HAP-1 (cell line): ENCODE measurements at regions not wholly inside any gene's neighbourhood (a gene's known extent, or its start where the extent isn't known, plus 50 kb on each side); places are given as distances from the start of the nearest gene placed in this dataset.
A peak's percentile ranks its signal among the peaks of the same experiment; 100 is the strongest.

Experiments used
- DNase-seq, 2 experiments: peaks; one replicate each; pipeline ENCODE4 v3.0.0-alpha.2; 2016 to 2020; ENCODE audit warnings: low spot score in 2 of 2
- H3K27me3 ChIP-seq: fragments of 250-450 bp; sonication (Bioruptor Pico); 2 replicates; pipeline ENCODE4 v1.5.1; 2020; ENCODE audit warnings: low read depth, mild to moderate bottlenecking, moderate library complexity
- H3K36me3 ChIP-seq: fragments of 250-450 bp; sonication (Bioruptor Pico); replicated peaks from 2 replicates; pipeline ENCODE4 v1.5.1; 2020; ENCODE audit warnings: mild to moderate bottlenecking
- H3K4me1 ChIP-seq: fragments of 250-450 bp; sonication (Bioruptor Pico); 2 replicates; pipeline ENCODE4 v1.5.1; 2020; ENCODE audit warnings: mild to moderate bottlenecking
- H3K4me3 ChIP-seq: fragments of 250-450 bp; sonication (Bioruptor Pico); 2 replicates; pipeline ENCODE4 v1.5.1; 2020; ENCODE audit warnings: mild to moderate bottlenecking, moderate library complexity
- H3K9me3 ChIP-seq: fragments of 250-450 bp; sonication (Bioruptor Pico); 2 replicates; pipeline ENCODE4 v1.5.1; 2020; ENCODE audit warnings: mild to moderate bottlenecking, moderate library complexity
- in situ Hi-C: fragments of 300-500 bp; cut with MboI; formaldehyde crosslinking; loops from 3 replicates; pipeline ENCODE4 v1.14.3; 2020; ENCODE audit warnings: low sequenced_read_pairs, inconsistent platforms, mixed read lengths

- H3K27me3 ChIP-seq: no peaks in the 10 kb centered on the region
- peak in 1 of 2 experiments; percentile 51 for DNase-seq
- H3K4me1 ChIP-seq: no peaks in the 10 kb centered on the region; the same call in 1 of the 2 replicates
- in situ Hi-C loops: no loop called here
- no peaks in the 10 kb centered on the region for H3K9me3 ChIP-seq
- no peaks in the 10 kb centered on the region for H3K36me3 ChIP-seq
- H3K4me3 ChIP-seq: no peak overlapping the region
Measured at GRCh38 chr3:80285388-80285787, 517.6 kb upstream of the ROBO1 start.

- H3K27me3 ChIP-seq: no peaks in the 10 kb centered on the region
- no peaks in the 10 kb centered on the region for H3K36me3 ChIP-seq
- no peaks in the 10 kb centered on the region for H3K9me3 ChIP-seq
- H3K4me1 ChIP-seq: no peaks in the 10 kb centered on the region; the same call in 1 of the 2 replicates
- no peak for DNase-seq
- in situ Hi-C loops: no loop called here
- no peak overlapping the region for H3K4me3 ChIP-seq
Measured at GRCh38 chr3:80283783-80284182, 516.0 kb upstream of the ROBO1 start.

GRCh38 chr3:80278056-80278455 lies 510.3 kb upstream of the ROBO1 start:
- Histone ChIP-seq H3K36me3 (no peaks in the 10 kb centered on the region), H3K9me3 (no peaks in the 10 kb centered on the region), H3K27me3 (no peaks in the 10 kb centered on the region), H3K4me3 (no peak overlapping the region), H3K4me1 (no peaks in the 10 kb centered on the region)
- DNase-seq: no peak
- in situ Hi-C loops: no loop called here

GRCh38 chr3:80275120-80275519 lies 507.3 kb upstream of the ROBO1 start:
- Histone ChIP-seq H3K4me1 (no peaks in the 10 kb centered on the region), H3K4me3 (no peak overlapping the region), H3K9me3 (no peaks in the 10 kb centered on the region), H3K36me3 (no peaks in the 10 kb centered on the region), H3K27me3 (no peaks in the 10 kb centered on the region)
- DNase-seq: no peak
- in situ Hi-C loops: no loop called here

- no peak overlapping the region for H3K4me3 ChIP-seq
- H3K4me1 ChIP-seq: 0 out of 2 replicates have a peak, but pooled peaks cover 2% of the 10 kb centered on the region
- no peaks in the 10 kb centered on the region for H3K36me3 ChIP-seq
- H3K9me3 ChIP-seq: no peaks in the 10 kb centered on the region
- in situ Hi-C loops: no loop called here
- no peaks in the 10 kb centered on the region for H3K27me3 ChIP-seq
- peak; percentile 18 to 89 for DNase-seq
Measured at GRCh38 chr3:80263260-80263659, 495.5 kb upstream of the ROBO1 start.

GRCh38 chr3:80261082-80261481 lies 493.3 kb upstream of the ROBO1 start:
- Histone ChIP-seq H3K9me3 (no peaks in the 10 kb centered on the region), H3K4me3 (no peak overlapping the region), H3K4me1 (0 out of 2 replicates have a peak, but pooled peaks cover 2% of the 10 kb centered on the region), H3K27me3 (no peaks in the 10 kb centered on the region), H3K36me3 (no peaks in the 10 kb centered on the region)
- in situ Hi-C loops: no loop called here
- no peak for DNase-seq

- no peaks in the 10 kb centered on the region for H3K27me3 ChIP-seq
- in situ Hi-C loops: no loop called here
- DNase-seq: no peak
Measured at GRCh38 chr3:80259736-80260135, 491.9 kb upstream of the ROBO1 start.

GRCh38 chr3:80252113-80252512 lies 484.3 kb upstream of the ROBO1 start:
- in situ Hi-C loops: no loop called here

More at GRCh38 chr3:80259736-80260135, 491.9 kb upstream of the ROBO1 start:
- H3K9me3 ChIP-seq: no peaks in the 10 kb centered on the region
- no peak overlapping the region for H3K4me3 ChIP-seq
- no peaks in the 10 kb centered on the region for H3K36me3 ChIP-seq
- H3K4me1 ChIP-seq: 0 out of 2 replicates have a peak, but pooled peaks cover 2% of the 10 kb centered on the region

GRCh38 chr3:80247766-80248165 lies 480.0 kb upstream of the ROBO1 start:
- H3K36me3 ChIP-seq: no peaks in the 10 kb centered on the region
- no peaks in the 10 kb centered on the region for H3K27me3 ChIP-seq
- in situ Hi-C loops: no loop called here
- no peaks in the 10 kb centered on the region for H3K9me3 ChIP-seq
- H3K4me3 ChIP-seq: no peak overlapping the region
- H3K4me1 ChIP-seq: no peaks in the 10 kb centered on the region; the same call in 1 of the 2 replicates
- DNase-seq: no peak

More at GRCh38 chr3:80252113-80252512, 484.3 kb upstream of the ROBO1 start:
- Histone ChIP-seq H3K36me3 (no peaks in the 10 kb centered on the region), H3K4me3 (no peak overlapping the region), H3K4me1 (no peaks in the 10 kb centered on the region), H3K27me3 (no peaks in the 10 kb centered on the region), H3K9me3 (no peaks in the 10 kb centered on the region)
- no peak for DNase-seq

GRCh38 chr3:80244390-80244789 lies 476.6 kb upstream of the ROBO1 start:
- in situ Hi-C loops: no loop called here
- Histone ChIP-seq H3K36me3 (no peaks in the 10 kb centered on the region), H3K4me3 (no peak overlapping the region), H3K27me3 (no peaks in the 10 kb centered on the region), H3K9me3 (no peaks in the 10 kb centered on the region), H3K4me1 (no peaks in the 10 kb centered on the region; the same call in 1 of the 2 replicates)
- no peak for DNase-seq

GRCh38 chr3:80241791-80242190 lies 474.0 kb upstream of the ROBO1 start:
- peaks cover 4% of the 10 kb centered on the region for H3K4me1 ChIP-seq
- H3K27me3 ChIP-seq: no peaks in the 10 kb centered on the region
- H3K36me3 ChIP-seq: no peaks in the 10 kb centered on the region
- in situ Hi-C loops: no loop called here
- no peaks in the 10 kb centered on the region for H3K9me3 ChIP-seq
- DNase-seq: no peak
- H3K4me3 ChIP-seq: no peak overlapping the region

- no peaks in the 10 kb centered on the region for H3K36me3 ChIP-seq
- no peaks in the 10 kb centered on the region for H3K9me3 ChIP-seq
- H3K4me3 ChIP-seq: no peak overlapping the region
- H3K27me3 ChIP-seq: no peaks in the 10 kb centered on the region
- peaks cover 7% of the 10 kb centered on the region for H3K4me1 ChIP-seq
- in situ Hi-C loops: no loop called here
- no peak for DNase-seq
Measured at GRCh38 chr3:80239301-80239700, 471.5 kb upstream of the ROBO1 start.

- DNase-seq: no peak
- Histone ChIP-seq H3K27me3 (no peaks in the 10 kb centered on the region), H3K9me3 (no peaks in the 10 kb centered on the region), H3K4me1 (peaks cover 7% of the 10 kb centered on the region), H3K4me3 (no peak overlapping the region), H3K36me3 (no peaks in the 10 kb centered on the region)
- in situ Hi-C loops: no loop called here
Measured at GRCh38 chr3:80238606-80239005, 470.8 kb upstream of the ROBO1 start.

- in situ Hi-C loops: no loop called here
- Histone ChIP-seq H3K27me3 (no peaks in the 10 kb centered on the region), H3K4me3 (no peak overlapping the region), H3K4me1 (peaks cover 7% of the 10 kb centered on the region), H3K36me3 (no peaks in the 10 kb centered on the region), H3K9me3 (no peaks in the 10 kb centered on the region)
- no peak for DNase-seq
Measured at GRCh38 chr3:80238152-80238551, 470.4 kb upstream of the ROBO1 start.

- Histone ChIP-seq H3K4me3 (no peak overlapping the region), H3K27me3 (no peaks in the 10 kb centered on the region), H3K9me3 (no peaks in the 10 kb centered on the region), H3K36me3 (no peaks in the 10 kb centered on the region), H3K4me1 (peaks cover 7% of the 10 kb centered on the region)
- in situ Hi-C loops: no loop called here
- no peak for DNase-seq
Measured at GRCh38 chr3:80234706-80235105, 466.9 kb upstream of the ROBO1 start.
